ENCODE measurements at regions not wholly inside any gene's neighbourhood (a gene's known extent, or its start where the extent isn't known, plus 50 kb on each side); places are given as distances from the start of the nearest gene placed in this dataset.
"Not testable (repeated sequence)": the region's sequence is repeated elsewhere in the genome, so short reads cannot be mapped to it uniquely, and the experiment has no call there.

DNA sequence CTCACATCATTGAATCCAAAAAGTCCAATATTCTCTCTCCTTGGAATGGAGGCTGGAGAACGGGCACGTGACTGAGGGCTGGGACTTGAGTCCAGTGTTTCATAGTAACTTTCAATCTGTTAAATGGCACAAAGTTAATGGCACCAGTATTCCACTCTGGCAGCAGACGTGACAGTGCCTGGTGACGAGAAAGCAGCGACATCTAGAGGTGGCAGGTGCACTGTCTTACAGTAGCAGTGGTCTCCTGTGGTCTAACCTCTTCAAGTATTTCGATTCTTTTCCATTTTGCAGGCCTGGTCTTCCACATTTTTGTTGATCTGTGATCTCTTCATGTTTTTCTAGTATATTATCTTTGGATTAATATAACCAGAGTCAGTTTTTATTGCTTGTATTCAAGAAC, 107.1 kb downstream of the OXSM start:
- DNase-seq: no peak

GRCh38 chr3:25899352-25900101, 109.6 kb downstream of the OXSM start:
- no peak for DNase-seq

- DNase-seq: no peak
Observed at GRCh38 chr3:25900161-25900560, 110.3 kb downstream of the OXSM start.

GRCh38 chr3:25901796-25902195, 111.9 kb downstream of the OXSM start:
- DNase-seq: no peak

DNA sequence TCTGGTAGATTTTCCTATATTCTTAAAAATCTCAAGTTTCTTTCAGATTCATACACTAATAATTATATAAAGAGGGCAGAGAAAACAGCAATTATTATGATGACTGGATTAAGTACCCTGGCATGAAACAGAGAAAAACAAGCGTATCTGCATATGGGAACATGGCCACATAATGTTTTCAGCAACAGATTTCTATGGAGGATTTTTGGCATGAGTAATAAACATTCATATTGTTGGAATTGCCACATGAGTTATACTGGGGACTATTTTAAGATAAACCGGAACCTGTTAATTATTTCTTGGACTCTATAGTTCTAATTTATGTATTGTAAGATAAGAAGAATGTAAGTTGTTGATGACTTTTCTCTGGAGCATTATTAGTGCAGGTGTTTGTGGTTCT, 112.7 kb downstream of the OXSM start:
- no peak for DNase-seq

- DNase-seq: no peak
Observed at GRCh38 chr3:25903371-25904129, 113.7 kb downstream of the OXSM start.

GRCh38 chr3:25904206-25904605, 114.3 kb downstream of the OXSM start:
- DNase-seq: no peak

GRCh38 chr3:25906132-25906906, 116.4 kb downstream of the OXSM start:
- DNase-seq: no peak

DNA sequence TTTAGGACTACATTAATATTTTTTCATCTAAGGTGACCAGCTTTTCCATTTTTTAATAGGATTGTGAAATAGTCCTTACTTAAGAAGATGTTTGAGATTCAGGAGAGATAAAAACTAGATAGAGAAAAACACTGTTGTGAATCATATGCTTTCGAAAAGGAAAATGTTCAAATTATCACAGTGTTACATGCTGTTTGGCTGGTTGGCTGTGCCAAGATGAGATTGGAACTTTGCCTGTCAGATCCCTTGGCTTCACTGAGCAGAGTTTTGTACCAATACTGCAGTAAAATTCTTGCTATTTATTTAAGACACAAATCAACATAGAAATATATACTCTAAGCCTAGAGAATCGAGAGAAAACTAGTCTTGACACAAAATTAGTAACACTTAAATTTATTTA, 117.2 kb downstream of the OXSM start:
- no peak for DNase-seq

GRCh38 chr3:25910105-25910504, 120.2 kb downstream of the OXSM start:
- DNase-seq: no peak

DNA sequence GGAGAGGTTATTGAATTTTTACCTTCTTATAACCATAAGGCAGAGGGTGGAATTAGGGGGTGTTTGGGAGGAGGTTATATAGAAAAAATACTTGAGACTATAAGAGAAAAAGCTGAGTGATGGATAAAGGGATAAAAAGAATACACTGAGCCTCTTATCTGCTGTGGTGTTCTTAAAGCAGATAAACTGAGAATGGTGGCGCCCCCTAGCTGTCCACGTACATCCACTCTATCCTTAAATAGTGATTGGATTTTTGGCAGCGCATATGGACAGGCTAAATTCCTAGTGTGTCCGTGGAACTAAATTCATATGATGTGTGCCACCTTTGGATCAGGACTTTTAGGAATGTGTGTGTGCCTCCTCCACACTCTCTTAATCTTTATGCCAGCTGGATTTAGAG, 121.1 kb downstream of the OXSM start:
- DNase-seq: no peak

DNA sequence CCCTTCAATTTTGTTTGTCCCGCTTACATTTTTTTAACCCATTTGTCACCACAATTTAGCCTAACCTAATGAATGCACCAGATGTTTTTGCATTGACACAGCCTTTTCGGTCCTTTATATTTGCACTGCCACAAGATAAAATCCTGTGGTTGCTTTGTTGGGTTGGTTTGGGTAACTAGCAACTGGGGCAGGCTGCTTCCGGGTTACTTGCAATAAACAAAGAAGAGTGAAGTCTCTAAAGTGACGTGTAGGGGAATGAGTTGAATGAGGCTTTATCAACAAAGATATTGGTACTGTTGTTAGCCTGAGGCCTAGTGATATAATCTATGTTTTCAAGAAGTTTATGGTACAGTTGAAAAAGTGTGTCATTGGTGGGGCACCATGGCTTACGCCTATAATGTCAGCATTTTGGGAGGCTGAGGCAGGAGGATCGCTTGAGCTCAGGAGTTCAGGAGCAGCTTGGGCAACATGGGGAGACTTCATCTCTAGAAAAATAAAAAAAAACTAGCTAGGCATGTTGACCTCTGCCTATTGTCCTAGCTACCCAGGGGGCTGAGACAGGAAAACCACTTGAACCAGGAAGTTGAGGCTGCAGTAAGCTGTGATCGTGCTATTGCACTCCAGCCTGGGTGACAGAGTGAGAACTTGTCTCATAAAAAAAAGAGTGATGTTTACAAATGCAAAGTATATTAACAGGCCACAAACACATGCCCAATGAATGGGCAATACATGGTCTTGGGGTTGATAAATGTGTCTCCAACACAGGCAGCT, 121.8 kb downstream of the OXSM start:
- no peak for DNase-seq

DNA sequence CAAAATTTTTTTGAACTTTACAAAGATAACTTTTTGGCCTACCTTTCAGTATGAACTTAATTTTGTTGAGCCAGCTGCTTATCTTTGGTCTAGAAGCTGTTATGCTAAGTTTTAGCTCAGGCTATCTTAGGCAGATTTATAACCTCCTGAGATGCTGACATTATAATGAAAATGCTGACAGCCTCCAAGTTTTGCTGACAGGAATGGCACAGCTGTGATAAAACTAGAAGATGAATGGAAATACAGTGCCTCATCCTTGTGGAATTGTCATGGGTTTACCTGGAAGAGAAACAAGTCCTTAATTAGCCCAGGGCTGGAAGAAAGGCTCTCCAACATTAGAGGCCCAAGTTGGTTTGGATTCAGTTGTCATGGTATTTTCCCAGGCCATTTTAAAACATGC, 123.3 kb downstream of the OXSM start:
- no peak for DNase-seq

DNA sequence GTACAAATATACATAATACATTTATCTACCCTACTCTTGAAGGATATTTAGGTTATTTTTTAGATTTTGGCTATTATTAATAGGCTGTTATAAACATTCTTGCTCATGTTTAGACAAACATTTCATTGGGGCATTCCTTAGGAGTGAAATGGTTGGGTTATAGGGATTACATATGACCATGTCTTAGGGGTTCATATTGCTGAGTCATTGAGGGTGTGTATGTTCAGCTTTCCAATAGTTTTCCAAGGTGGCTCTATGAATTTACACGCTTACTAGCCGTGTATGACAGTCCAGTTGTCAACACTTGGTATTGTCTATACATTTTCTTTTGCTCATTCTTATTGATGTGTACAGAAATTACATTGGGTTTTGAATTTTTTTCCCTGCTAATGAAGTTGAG, 125.8 kb downstream of the OXSM start:
- DNase-seq: no peak

DNA sequence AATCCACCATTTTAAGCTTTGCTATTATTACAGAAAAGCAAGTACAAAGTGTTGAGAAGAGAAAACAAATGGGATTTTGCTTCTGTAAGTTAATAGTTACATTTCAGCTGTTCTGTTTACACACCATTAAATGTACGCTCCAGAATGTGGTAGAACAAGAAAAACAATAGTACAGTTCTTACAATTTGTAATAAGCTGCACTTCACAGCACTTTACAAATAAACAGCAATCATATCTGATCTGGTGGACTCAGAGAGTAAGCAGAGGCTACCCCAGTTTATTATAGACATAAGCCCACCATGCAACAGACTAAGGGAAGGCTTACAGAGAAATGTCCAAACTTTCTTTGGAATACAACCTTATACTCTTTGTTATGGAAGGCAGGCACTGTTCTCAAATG, 126.4 kb downstream of the OXSM start:
- no peak for DNase-seq

- not testable (repeated sequence) for DNase-seq
Observed at GRCh38 chr3:25931967-25932366, 142.1 kb downstream of the OXSM start.

- no peak for DNase-seq
Observed at GRCh38 chr3:25938566-25939325, 148.9 kb downstream of the OXSM start.

- DNase-seq: no peak
Observed at GRCh38 chr3:25940935-25941334, 151.0 kb downstream of the OXSM start.

DNA sequence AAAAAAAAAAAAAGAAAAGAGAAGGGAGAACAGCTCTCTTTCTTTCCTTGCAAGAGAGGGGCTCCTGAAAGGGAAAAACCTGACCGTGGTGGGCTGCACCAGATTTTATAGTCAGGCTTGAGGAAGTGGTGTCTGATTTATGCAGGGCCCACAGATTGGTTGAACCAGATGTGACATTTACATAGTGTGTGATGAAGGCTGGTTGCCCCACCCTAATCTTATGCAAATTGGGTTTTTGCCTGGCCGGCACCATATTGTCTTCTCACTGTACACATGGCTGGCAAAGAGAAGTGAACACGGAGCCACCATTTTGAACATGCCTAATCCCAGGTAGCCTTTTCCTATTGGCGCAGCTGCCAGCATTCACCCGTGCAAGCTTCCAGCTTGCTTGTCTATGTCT, 154.4 kb downstream of the OXSM start:
- no peak for DNase-seq

GRCh38 chr3:25945366-25945765, 155.5 kb downstream of the OXSM start:
- no peak for DNase-seq

GRCh38 chr3:25945836-25946235, 155.9 kb downstream of the OXSM start:
- peak; percentile 16 for DNase-seq

DNA sequence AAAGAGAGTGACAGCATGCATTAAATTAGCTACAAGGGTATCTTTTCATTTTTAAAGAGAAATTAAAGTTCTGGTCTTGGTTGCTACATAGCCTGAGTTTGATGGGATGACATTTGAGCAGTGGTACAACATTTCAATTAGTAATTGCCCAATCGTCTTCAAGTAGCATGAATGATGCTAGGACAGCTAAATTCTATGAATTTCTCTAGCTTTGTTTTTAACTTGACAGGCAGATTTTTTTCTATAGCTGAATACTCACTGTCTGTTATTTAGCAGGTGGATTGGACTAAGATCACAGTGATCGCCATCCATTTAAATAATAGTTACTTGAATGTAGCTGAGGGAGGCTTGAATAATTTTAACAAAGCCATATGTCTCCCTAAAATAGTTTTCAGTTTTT, 162.2 kb downstream of the OXSM start:
- no peak for DNase-seq
